ENCODE measurements at regions not wholly inside any gene's neighbourhood (a gene's known extent, or its start where the extent isn't known, plus 50 kb on each side); places are given as distances from the start of the nearest gene placed in this dataset.
"Not testable (repeated sequence)": the region's sequence is repeated elsewhere in the genome, so short reads cannot be mapped to it uniquely, and the experiment has no call there.

GRCh38 chr6:27804851-27805250, 107.3 kb downstream of the OR2B2 start:
- DNase-seq: no peak

DNA sequence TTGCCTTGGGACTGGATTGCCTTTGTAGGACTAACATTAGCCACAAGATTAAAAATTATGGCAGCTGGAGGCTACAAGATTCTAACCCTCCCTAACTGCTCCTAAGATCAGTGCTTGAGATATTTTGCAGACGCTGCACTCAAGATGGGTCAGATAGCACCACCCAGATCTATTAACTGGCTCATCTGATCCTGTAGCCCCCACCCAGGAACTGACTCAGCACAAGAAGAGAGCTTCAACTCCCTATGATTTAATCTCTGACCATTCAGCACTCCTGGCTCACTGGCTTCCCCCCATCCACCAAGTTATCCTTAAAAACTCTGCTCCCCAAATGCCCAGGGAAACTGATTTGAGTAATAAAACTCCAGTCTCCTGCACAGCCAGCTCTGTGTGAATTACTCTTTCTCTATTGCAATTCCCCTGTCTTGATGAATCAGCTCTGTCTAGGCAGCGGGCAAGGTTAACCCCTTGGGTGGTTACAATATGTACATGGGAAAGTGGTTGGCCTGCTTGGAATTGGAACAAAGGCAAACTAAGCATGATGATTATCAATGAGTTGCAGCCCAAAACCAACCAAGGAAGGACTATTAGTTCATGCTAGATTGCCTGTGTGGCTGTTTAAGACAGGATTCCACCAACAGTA, 111.3 kb downstream of the OR2B2 start:
- DNase-seq: no peak

DNA sequence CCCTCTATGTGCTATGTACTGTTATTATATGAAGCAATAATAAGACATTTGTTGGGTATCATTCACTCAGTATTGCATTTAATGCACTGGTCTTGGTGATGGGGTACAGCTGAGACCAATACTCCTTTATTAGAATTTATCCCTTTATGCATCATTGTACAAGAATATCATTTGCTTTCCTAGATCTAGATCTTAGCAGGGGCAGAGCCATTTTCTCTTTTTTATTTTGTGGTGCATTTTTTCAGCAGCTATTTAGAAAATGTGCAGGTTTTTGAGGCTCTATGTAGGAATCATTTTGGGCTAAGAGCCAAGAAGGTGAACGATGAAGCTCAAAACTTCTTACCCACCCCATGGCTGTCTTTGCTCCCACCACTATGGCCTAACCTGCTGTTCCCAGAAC, 114.2 kb downstream of the OR2B2 start:
- no peak for DNase-seq

DNA sequence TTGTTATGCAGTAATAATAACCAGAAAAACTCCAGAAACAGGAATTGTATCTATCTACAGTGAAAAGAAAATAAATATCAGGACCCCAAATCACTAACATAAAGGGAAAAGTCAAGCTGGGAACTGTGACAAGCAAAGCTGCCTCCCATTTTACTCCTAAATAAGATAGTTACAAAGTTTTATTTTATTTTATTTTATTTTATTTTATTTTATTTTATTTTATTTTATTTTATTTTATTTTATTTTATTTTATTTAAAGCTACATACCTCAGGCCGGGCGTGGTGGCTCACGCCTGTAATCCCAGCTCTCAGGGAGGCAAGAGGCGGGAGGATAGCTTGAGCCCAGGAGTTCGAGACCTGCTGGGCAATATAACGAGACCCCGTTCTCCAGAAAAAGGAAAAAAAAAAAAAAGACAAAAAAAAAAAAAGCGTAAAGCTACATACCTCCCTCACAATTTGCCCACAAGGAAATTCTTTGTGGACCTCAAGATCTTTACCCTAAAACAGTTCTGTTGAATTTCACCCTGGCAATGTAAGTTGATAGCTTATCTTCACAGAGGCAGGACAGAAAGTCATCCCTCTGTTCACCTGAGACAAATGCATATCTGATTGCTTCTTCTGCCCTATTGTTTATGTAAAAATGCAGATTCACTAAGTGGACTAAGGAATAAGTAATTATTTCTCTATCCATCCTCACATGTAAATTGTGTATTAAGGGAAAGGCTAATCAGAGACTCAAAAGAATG, 115.3 kb downstream of the OR2B2 start:
- not testable (repeated sequence) for DNase-seq

DNA sequence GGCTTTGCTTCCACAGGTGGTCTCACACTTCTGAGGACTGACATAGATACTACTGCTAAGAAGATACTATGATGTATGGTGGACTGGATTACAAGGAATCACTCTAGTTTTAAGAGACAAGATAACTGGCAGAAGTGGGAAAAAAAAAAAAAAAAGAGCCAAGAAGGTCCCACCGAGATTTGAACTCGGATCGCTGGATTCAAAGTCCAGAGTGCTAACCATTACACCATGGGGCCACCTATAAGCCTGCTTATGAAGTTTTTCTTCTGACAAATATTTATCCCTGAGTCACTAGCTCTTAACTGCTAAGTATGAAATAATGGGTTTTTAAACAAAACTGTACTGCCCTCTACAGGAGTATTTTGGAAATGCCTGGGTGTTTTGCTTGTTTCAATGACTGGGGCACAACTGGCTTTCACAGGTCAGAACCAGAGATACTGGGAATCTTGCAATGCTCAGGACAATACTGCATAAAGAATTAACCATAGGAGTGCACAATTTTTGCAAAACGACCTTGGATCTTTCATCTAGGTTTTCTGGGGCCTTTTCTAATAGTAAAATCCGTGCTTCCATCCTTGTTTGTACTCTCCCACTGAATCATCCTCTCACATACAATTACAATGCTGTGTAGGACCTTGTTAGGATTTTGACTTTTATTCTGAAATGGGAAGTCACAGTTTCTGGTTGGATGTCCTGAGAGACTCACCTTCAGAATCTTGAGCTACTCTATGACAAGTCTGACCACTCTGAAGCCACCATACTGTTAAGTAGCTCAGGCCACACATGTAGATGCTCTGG, 116.3 kb downstream of the OR2B2 start:
- DNase-seq: peak; percentile 32

DNA sequence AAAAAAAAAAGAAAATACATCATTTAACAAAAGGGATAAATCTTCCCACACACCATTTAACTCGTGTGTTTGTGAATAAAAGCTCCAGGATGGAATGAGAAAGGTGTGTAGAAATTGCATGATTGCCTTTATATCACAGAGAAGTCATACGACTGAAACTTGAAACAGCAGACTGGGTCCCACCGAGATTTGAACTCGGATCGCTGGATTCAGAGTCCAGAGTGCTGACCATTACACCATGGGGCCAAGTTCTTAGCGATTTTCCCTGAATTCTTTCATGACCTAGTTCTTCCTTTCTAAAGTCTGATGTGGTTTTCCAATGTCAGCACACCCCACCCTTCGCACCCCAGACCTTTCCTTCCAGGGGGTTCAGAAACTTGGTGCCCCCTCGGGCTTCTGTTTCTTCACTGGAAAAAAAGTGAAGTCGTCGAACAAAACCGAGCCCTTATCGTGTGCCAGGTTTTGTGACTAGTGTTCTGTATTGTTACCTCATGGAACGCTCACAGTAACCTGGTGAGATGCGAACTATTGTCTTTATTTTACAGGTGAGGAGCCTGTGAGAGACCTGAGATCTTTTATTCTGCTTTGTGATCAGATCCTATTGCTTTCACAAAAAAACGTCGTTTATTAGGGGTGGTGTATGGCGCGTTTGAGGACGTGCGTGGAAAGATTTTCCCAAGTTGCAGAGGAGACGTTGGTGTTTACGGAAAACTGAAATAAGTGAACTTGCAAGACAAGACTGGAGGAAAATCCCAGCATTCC, 120.8 kb downstream of the OR2B2 start:
- peak; percentile 35 for DNase-seq

GRCh38 chr6:27788376-27788775, 123.8 kb downstream of the OR2B2 start:
- DNase-seq: not testable (repeated sequence)

- no peak for DNase-seq
These were observed 126.1 kb downstream of the OR2B2 start for GRCh38 chr6:27786048-27786447.

GRCh38 chr6:27785294-27785693, 126.9 kb downstream of the OR2B2 start:
- no peak for DNase-seq

DNA sequence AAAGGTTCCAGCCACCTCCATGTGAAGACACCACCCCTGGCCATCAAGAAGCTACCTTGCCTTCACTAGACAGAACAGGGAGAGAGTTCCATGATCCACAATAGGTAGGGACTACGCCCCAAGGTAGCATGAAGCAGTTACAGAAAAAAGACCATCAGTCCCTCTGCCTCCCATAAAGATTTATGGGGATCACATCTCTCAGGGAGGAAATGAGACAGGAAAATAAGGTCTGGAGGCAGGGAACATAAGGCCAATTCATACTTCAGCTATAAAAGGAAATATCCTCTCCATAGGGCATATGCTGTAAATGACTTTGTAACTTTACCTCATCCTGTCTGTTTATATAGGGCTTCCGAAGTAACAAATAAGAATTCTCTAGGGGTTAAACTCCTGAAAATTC, 129.4 kb downstream of the OR2B2 start:
- no peak for DNase-seq

DNA sequence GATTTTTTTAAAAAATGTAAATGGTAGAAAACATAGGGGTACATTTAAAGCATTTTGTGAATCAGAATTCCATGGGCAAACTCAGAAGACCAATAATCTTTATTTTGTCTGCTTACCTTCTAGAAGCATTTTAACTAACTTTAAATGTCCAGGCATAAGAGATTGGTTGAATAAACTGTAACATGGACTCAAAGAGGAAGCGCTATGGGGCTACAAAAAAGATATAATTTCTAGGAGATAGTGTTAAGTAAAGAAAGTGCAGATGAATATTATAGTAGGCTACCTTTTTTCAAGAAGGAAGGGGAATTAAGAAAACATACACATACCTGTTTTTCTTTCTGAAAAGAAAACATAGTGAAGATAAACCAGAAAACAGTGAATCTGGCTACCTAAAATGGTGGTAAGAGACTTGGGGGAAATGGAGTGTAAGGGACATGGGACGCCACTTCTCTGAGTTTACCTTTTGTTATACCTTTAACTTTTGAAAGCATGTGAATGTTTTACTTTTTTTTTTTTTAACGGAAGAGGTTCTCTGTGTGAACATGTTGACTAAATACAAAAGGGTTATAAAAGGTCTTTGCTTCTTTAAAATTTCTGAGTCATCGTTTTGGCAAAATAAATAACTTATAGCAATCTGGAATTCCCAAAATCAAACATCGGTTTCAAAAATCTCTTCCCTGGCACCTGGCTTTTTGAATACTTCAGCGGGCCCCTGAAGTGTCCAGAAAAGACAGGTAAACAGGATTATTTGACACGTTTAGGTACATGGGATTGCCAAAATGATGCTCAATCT, 133.4 kb downstream of the OR2B2 start:
- DNase-seq: no peak

GRCh38 chr6:27777614-27778355, 134.4 kb downstream of the OR2B2 start:
- no peak for DNase-seq

GRCh38 chr6:27777126-27777525, 135.1 kb downstream of the OR2B2 start:
- DNase-seq: no peak

DNA sequence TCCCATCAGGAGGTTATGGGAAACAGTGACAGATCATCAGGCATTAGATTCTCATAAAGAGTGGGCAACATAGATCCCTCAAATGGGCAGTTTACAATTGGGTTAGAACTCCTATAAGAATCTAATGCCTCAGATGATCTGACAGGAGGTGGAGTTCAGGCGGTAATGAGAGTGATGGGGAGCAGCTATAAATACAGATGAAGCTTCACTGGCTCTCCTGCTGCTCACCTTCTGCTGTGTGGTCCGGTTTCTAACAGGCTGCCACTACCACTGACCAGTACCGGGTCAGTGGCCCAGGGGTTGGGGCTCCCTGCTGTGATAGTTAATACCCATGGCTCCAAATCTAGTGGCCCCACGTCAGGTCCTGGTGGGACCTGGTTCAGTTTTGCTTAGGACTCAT, 135.7 kb downstream of the OR2B2 start:
- no peak for DNase-seq

GRCh38 chr6:27775796-27776184, 136.4 kb downstream of the OR2B2 start:
- no peak for DNase-seq

DNA sequence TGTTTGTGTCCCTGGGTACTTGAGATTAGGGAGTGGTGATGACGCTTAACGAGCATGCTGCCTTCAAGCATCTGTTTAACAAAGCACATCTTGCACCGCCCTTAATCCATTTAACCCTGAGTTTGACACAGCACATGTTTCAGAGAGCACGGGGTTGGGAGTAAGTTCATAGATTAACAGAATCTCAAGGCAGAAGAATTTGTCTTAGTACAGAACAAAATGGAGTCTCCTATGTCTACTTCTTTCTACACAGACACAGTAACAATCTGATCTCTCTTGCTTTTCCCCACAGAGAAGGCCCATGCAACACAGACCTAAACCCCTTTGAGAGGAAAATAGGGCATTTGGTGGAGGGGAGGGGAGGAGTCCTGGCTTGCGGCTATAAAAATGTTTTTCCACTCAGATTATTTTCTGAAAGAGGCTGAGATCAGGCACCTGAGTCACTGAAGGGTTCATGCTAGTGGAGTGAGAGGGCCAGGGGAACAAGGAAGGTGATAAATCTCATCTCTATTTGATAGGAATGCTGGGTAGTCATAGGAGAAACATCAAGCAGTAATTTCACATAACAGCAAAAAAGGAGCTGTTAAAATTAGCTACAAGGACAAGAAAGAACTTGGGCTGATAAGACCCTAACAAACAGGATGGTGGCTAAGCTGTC, 136.9 kb downstream of the OR2B2 start:
- not testable (repeated sequence) for DNase-seq

GRCh38 chr6:27774264-27774600, 138.0 kb downstream of the OR2B2 start:
- DNase-seq: not testable (repeated sequence)

DNA sequence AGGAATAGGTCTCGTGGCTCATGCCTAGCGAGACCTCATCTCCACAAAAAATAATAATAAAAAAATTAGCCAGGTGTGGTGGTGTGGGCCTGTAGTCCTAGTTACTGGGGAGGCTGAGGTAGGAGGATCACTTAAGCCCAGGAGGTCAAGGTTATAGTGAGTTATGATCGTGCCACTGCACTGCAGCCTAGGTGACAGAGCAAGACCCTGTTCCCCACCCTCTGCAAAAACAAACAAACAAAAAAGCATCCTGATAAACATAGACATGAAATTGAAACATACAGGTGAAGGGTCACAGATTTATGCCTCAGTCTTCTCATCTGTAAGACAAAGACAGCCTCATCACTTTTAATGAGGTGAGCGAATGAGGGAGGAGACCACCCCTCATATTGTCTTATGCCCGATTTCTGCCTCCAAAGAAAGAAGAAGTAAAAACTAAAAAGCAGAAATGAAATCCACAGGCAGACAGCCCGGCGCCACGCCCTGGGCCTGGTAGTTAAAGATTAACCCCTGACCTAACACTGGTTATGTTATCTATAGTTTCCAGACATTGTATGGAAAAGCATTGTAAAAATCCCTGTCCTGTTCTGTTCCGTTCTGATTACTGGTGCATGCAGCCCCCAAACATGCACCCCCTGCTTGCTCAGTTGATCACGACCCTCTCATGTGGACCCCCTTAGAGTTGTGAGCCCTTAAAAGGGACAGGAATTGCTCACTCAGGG, 138.5 kb downstream of the OR2B2 start:
- DNase-seq: peak; percentile 17

GRCh38 chr6:27772261-27773001, 139.8 kb downstream of the OR2B2 start:
- peak; percentile 82 for DNase-seq

GRCh38 chr6:27771235-27771634, 141.0 kb downstream of the OR2B2 start:
- no peak for DNase-seq
